GM18858 (cell line): ENCODE measurements at regions not wholly inside any gene's neighbourhood (a gene's known extent, or its start where the extent isn't known, plus 50 kb on each side); places are given as distances from the start of the nearest gene placed in this dataset.

Experiments
- ATAC-seq: cut with Tn5 transposase; IDR thresholded peaks from one replicate; pipeline ENCODE4 v1.9.1; 2021; ENCODE audit not compliant: unreplicated experiment

DNA sequence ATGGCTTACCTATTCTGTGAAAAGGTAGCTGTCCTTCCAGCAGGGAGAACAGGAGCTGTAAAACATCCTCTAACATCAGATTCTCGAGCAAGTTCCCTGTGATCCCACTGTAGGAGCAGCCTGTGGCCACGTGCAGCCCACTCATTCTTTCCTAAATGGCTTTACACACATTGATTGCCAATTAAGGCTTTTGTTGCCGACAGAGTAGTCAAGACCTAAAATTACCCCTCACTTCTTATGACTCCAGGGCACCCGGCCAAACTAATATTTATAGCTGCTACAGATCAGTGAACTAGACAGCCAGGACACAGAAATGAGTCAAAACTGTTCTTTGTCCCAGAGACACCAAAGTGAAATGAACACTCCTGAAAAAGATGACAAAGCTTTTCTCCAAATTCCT, 832.1 kb downstream of the SORCS3 start:
- ATAC-seq, result no peak

DNA sequence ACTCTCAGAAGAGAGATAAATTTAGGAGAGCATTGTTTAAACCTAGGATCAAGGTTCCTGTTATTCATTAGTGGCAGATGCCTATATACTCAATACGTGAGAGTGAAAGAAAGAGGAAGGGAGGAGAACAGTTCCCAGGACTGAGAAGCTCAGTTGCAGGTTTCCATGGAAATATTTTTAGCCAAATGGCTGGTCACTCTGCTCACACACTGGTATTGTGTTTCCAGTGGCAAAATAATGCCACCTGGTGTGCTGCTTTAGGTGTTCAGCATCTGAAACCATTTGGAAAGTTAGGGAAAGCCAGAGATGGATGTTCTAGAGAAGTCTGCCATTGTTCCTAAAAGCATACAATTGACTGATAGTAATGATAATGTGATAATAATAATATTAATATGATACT, 827.7 kb downstream of the SORCS3 start:
- no peak for ATAC-seq

DNA sequence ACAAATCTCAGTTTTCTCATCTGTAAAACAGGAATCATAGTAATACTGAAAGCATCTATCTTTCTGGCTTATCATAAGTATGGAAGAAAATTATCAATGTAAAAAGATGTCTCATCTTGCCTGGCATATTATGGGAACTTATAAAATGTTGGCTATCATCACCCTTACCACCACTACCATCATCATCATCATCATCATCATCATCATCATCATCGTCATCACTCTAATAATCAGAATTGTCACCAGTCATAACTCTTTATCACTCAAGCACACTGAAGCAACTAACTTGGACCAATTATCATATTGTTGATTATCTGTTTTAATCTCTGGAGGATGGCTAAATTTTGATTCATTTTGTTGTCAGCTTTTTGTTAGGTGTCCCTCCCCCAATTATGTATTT, 825.4 kb downstream of the SORCS3 start:
- ATAC-seq, result no peak

- ATAC-seq, result no peak
Observed at GRCh38 chr10:105434970-105435369, 793.9 kb downstream of the SORCS3 start.

DNA sequence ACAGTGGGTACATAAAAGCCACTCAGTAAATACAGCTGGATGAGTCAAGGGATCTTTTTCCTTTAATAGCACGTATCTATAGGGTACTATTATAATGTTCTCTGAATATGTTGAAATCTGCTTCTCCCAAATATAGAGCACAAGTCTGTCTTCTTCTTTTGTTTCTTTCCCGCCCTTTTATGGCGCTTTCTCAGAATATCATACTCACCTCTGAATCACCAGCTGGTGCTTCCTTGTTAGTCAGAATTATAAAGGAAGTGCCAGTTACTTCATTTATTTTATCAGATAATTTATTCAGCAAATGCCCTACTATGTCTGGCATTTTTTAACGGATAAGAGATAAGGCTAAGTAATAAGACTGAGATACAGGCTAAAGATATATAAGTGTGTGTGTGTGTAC, 772.9 kb downstream of the SORCS3 start:
- no peak for ATAC-seq

GRCh38 chr10:105409370-105409769, 768.3 kb downstream of the SORCS3 start:
- no peak for ATAC-seq

- no peak for ATAC-seq
Observed at GRCh38 chr10:105406488-105406887, 765.4 kb downstream of the SORCS3 start.

- no peak for ATAC-seq
Observed at GRCh38 chr10:105398202-105398601, 757.1 kb downstream of the SORCS3 start.

DNA sequence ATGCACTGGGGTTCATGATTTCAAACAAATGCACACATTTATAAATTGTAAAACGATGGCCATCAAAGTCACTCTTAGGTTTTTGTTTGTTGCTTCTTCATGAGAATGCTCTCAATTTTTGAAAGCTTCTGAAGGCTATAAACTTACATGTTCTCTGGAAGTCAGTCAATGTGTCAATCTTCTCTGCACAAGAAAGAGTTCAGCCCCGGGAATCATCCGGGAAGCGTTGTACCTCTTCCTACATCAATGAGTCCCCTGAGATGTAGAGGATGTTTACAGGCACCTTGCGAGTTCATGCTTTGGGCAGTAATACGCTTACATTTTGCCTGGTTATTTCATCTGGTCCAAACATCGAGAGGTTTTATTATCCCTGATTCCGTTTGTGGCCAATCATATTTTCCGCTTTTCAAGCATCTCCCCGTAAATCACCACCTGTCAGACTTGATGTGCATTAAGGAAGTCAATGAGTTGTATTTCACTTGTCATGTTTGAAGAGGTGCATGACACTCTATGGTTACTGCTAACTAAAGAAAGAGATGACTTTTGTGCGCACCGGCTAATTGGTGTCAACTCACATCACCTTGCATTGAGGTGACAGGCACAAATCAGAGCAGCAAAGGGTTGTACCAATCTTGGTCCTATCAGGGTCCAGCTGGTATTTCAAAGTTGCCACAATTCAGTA, 750.7 kb downstream of the SORCS3 start:
- ATAC-seq, result no peak

DNA sequence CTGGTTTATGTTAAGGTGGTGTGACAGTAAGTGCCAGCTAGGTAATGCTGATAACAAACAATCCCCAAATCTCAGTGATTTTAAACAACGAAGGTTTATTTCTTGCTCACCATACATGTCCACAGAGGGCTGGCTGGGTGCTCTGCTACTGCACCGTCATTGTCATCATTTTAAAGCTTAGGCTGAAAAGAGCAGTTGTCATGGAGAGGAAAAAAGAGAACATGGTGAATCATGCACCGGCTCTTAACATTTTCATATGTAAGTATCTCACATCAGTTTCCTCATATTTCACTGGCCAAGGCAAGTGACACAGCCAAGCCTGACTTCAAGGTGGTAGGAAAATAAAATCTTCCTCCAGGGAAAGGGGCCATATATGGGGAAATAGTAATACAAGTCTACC, 746.9 kb downstream of the SORCS3 start:
- ATAC-seq, result no peak

GRCh38 chr10:105383978-105384377, 742.9 kb downstream of the SORCS3 start:
- ATAC-seq, result no peak

DNA sequence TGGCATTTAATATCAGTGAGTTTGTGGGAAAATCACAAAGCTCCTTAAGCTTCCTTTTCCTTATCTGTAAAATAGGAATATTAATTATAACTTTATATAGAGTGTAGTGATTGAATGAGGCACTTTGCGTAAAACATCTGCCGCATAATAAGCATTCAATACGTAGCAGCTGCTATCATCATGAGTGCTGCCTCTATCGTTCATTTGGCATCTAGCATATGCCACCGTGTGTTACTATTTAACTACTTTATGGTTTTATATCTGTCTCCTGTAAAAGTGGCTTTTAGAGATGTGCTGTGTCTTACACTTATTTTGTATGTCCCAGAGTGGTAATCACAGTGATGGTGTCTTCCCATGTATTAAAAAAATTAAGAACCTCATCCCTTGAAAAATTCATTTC, 729.6 kb downstream of the SORCS3 start:
- ATAC-seq, result no peak

DNA sequence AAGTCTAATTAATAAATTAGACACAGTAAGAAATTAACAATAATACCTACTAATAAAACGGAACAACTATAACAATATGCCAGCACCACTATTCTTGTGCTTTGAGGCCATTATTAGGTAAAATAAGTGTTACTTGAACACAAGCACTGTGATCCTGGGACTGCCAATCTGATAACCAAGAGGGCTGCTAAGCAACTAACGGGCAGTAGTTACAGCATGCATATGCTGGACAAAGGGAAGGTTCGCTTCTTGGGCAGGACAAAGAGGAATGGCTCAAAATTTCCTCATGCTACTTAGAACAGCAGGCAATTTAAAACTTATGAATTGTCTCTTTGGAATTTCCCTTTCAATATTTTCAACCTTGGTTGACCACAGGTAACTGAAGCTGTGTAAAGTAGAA, 718.6 kb downstream of the SORCS3 start:
- ATAC-seq, result no peak

- ATAC-seq, result no peak
Observed at GRCh38 chr10:105358911-105359310, 717.8 kb downstream of the SORCS3 start.

DNA sequence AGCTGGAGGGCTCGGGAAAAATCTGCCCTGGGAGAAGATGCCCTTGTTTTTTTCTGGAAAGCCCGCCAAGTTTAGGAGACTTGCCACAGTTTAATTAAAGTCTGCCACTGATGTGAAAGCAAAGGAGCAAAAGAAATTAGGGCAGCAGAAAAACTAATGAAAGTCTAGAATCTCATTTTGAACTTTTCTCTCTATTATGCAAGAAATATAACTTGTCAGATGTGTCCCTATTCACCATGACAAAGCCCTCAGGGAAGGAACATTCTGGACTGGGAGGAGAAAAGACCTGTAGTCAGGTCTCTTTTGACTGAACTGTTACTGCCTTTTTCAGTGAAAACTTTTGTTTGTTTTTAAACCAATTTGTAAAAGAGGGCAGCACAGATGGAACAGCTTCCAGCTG, 715.5 kb downstream of the SORCS3 start:
- no peak for ATAC-seq

DNA sequence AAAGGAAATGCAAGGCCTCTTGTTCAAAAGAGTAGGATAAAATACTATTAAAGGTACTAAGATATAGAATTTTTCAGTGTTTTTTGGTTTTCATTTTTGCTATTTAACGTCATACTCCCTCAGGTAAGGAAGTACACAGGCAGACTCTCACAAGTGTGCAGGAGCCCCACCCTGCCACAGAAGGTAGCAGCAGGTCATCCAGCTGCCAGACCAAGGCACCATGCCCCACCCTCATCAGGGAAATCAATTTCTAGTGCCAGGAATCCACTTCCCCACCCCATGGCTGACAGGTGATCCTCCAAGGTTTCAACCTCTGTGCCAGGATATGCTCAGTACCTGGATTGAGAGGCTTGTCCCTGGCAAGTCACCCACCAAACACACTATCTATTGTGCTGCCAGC, 712.9 kb downstream of the SORCS3 start:
- no peak for ATAC-seq

DNA sequence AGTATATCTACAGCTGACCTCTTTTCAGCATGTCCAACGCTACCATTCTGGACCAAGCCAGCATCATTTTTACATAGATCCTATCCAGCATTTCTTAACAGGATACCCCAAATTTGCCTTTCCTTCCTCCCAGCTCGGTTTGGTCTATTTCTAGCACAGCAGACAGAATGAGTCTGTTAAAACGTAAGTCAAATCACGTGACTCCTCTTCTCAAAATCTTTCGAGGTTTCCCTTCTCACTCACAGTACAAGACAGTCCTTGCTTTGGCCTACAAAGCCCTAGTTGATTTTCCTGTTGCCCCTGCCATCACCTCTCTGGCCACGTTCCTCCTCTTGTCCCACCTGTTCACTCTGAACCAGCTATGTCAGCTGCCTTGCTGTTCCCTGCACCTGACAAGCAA, 711.7 kb downstream of the SORCS3 start:
- no peak for ATAC-seq

DNA sequence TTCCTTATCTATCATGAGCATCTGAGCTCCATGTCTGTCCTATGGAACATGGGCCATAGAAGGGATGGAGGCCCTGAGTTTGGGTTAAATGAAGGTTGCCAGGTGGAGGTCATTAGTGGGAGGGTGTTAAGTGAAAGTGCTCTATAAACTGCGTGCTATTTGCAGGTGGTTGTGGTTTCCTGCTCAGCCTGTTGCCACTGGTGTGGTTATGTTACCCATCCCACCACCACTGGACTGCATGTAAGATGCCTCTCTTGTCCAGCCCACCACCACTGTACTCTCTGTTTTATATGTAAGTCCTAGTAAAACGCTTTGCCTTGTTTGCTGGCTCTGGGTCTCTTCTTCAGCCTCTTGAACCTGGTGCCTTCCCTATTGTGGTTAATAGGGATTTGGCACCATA, 711.2 kb downstream of the SORCS3 start:
- ATAC-seq, result no peak

- ATAC-seq, result no peak
Observed at GRCh38 chr10:105351187-105351586, 710.1 kb downstream of the SORCS3 start.

GRCh38 chr10:105347487-105347886, 706.4 kb downstream of the SORCS3 start:
- no peak for ATAC-seq

DNA sequence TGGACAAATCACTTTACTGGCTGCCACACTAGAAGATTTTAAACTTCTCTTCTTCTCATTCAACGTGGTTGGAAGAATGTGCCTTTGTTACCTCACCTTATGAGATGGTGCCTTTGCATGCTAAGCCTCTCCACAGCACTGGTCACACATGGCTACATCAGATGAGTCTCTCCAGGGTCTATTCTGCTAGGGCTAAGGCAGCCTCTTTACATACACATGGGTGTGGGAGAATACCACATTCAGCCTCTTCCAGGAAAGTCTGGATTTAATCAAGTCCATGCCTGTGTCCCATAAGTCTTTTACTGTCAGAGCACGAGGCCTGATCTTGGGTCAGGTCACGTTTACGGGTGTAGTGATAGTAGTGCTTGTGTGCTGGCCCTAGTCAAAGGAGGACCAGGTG, 701.5 kb downstream of the SORCS3 start:
- ATAC-seq, result no peak

DNA sequence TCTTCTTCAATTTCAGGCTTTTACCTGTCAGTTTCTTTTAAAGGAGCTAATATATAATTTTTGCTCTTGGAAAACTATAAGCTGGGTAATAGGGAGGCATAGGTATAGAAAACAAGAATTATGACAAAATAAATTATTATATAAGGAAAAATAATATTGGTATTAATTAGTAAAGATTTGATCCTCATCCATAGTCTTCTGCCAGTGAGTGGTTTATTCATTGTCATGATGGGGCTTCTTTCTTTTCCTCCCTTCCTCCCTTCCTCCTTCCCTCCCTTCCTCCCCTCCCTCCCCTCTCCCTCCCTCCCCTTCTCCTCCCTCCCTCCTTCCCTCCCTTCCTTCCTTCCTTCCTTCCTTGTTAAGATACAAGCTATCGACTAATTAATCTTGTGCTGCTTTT, 698.6 kb downstream of the SORCS3 start:
- ATAC-seq, result no peak

GRCh38 chr10:105328503-105329133, 687.5 kb downstream of the SORCS3 start:
- ATAC-seq, result no peak
